Fibroblast of skin of left biceps (primary cell): ENCODE measurements at regions not wholly inside any gene's neighbourhood (a gene's known extent, or its start where the extent isn't known, plus 50 kb on each side); places are given as distances from the start of the nearest gene placed in this dataset.

Source experiments
- DNase-seq, 2 experiments: peaks; one replicate each; pipeline ENCODE4 v3.0.0-alpha.2; 2013; ENCODE audit warnings: low read depth in 2 of 2

DNA sequence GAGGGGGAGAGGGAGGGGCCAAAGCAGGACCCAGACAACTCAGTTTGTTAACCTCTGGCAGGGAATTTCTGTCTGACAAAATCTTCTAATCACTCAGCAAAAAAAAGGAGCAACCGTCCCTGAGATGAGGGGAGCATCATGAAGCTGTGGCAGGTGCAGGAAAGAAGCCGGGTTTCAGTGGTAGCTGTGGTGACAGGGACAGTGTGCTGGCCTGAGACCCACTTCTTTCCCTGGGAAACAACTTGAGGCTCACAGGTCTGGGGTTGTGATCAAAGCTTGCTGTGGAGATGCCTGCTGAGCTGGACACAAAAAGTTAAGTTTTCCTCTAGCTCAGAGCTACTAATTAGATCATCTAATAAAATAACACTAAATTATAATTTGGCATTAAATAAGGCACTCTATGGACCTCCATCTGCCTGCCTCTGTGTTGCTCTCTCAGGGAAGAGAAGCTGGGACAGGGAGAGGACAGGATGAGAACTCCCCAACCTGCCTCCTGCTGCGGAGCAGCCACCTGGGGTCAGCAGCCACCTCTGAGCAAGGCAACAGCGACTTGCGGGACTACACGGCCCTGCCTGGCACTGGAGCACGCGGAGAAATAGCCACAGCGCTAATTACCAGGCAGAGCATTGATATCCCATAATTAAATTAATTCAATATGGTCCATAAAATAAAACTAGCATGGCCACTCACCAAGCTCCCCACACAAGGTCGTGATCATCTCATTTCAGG lies 104.6 kb upstream of the TEX51 start:
- DNase-seq = no peak

DNA sequence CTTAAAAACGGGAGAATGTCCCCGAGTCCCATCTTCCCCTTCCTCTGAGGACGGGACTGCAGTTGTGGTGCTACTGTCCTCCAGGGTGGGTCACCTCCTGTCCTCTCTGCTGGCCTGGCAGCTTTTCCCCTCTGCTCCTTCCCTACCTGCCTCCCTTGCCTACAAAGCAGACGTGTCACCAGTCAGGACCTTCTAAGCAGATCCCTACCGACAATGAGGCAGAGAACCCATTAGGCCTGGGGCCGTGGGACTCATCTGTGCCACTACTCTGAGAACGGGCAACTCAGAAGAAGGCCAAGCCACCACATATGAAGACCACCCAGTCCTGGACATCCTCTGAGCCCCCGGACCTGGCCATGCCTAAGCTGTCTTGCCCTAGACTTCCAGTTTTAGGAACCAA lies 103.0 kb upstream of the TEX51 start:
- DNase-seq = no peak

DNA sequence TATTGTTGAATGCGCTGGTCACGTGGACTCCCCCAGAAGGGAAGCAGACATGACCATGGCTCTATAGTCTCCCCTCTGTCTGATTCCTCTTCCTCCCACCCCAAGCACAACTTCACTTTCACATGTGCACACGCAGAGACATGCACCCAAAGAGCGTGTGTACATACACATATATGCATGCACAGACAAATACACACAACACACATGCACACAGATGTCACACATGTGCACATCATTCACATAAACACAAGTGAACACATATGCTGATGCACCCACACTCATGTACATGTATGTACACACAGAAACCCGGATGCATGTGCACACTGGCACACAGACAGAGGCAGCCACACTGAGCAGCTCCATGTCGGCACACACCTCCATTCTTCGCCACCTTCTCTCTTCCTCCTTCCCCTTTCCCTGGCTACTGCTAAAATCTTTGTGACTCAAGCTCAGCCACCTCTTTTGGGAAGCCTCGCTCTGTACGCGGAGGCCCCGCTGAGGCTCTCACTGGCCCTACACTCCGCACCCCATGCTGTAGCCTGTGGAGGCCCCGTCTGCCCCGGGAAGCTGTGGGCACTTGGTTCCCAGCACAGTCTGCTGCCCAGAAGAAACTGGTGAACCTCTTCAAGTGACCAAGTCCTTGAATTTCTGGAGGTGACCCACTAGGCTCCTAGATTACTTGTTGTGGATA lies 101.6 kb upstream of the TEX51 start:
- DNase-seq = no peak

DNA sequence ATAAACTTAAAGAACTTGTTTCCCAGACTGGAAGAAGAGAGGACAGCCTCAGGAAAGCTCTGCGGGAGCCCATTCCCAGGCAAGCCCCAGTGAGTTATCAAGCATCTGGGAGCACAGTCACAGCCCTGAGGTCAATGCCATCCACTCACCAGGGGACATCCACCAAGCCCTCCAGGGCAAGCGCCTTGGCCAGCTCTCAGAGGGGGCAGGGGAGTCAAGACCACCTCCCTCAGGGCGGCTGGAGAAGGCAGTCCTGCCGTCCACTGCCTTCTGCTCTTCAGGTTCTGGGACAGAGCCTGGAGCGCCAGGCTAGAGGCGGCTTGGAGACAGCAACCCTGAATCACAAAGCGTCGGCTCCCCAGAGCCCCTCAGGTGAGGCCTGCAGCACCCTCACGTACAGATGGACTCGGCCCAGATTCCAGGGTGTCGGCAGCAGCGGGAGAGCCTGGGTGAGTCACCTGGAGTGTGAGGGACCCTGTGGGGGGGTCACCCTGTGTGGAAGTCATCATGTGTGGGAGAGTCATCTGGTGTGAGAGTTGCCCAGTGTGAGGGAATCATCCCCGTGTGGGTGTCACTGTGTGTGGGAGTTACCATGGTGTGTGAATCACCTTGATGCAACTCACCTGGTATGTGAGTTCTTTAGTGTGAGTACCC lies 100.9 kb upstream of the TEX51 start:
- no peak for DNase-seq

DNA sequence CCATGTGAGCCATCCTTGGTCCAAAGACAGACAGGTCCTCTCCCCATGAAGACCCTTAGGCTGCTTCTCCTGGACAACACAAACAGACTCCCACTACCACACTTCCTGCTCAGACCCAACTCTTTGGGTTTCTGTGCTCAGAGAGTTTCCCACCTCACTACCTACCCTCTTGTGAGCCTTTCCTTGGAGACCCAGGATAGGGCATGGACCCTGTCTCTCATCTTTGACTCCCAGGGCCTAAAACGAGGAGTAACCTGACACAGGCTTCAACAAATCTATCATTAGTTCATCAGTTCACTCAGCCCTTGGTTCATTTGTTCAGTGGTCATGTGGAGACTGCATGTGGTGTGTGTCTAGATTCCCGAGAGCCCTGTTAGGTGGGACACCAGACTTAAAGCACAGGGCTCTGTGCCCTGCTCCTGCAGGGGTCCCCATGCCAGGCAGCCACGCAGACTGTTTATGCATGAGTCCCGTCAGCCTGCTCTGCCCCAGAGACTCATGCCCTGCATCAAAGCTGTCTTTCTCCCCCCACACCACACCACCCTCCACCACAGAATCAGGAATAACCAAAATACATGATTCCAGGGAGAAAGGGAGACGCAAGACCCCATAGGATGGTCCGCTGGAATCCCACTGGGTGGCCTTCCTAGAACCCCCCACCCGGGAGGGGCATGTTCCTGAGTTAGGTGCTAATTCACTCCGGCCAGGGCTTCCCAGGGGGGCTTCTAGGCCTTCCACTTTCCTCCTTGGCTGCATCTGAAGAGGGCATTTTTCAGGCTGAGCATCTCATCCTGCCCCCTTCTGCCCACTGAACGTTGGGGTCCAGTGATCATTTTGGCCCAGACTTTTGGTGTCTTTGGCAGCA lies 100.2 kb upstream of the TEX51 start:
- DNase-seq = no peak

DNA sequence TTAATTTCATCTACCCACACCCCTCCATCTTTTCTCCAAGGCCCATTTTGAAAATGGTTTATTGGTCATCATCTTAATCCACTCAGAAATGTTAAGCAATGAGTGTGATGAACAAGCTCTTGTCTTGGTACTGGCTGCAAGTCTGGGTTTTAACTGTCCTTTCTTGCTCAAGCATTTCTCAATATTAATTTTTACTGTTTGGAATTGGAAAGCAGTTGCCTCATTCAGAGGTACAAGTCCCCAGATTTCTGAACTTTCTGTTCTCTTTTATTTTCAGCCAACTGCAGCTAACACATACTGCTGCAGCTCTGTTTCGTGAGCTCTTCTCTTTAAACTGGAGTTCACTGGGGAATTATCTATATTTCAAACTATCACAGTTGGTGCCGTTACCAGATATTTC lies 99.4 kb upstream of the TEX51 start:
- DNase-seq = no peak

DNA sequence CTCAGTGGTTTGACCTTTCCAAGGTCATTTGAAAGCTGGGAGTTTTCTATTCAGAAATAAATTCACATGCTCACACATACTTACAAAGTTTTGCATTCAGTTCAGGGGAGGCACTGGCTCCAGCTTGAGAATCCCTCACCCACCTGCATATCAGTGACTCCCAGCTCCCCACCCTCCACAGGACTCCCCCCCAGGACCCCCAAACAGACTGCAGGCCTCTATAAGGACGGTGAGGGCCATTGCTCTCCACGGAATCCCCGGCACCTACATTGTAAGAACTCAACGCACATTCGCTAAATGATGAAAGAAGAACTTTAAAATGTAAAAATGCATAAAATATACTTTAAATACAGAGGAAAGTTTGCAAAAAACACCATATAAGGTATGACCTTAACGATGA lies 97.2 kb upstream of the TEX51 start:
- no peak for DNase-seq

DNA sequence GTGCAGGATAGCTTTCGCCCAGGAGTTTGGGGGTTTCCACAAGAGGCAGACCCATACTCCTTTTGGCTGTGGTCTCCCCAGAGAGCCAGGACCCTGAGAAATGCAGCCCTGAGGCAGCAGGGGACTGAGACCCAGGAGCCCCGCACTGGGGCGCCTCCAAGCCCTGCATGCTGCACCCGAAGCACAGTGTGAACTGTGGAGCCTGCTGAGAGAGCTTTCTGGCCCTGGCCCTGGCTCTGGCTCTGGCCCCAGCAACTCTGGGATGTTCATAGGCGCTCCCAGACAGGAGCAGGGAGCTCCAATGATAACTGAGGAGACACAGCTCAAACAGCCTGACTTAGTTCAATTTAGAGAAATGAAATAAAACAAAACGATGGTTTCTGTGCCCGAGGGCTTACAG lies 96.4 kb upstream of the TEX51 start:
- no peak for DNase-seq

DNA sequence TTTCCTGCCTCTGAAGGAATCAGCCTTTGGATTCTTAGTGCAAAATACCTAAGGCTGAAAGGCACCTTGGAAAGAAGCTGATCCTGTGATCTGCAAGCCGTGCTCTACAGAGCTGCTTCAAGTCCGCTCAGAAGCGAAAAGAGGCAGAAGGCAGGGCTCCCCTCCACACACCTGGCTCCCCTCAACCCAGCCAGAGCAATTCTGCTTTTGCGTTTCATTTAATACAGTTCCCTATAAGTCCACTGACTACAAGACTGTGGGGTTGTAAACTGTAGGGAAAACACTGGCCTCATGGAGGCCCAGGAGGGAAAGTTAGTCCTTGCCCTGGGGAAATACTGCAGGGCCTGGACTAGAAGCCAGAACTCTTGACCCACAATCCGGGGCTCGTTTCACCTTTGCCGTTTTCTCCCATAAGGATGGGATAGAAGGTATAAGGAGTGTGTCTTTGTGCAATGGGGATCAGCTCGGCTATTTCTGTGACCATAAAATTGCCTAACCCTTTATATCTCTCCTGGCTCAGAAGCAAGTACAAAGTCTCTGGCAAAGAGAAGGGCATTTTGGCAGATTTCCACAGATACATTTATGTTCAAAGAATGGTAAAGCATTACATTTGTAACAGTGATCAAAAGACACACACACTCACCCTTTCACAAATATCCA lies 95.8 kb upstream of the TEX51 start:
- no peak for DNase-seq

DNA sequence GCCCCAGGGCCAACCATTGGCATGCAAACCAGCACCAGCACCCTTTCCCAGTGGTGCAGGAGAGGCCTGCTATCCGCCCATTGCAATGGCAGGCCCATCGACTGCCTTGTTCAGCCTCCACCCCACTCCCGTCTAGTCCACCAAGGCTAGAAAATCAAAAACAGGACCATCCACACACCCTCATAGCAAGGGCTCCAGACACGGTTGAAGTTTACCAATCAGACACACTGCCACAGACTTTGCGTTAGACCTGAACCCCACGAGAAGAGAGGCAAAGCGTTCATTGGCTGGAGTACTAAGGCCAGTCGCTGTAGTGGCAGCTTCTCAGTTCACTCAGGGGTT lies 95.3 kb upstream of the TEX51 start:
- no peak for DNase-seq

DNA sequence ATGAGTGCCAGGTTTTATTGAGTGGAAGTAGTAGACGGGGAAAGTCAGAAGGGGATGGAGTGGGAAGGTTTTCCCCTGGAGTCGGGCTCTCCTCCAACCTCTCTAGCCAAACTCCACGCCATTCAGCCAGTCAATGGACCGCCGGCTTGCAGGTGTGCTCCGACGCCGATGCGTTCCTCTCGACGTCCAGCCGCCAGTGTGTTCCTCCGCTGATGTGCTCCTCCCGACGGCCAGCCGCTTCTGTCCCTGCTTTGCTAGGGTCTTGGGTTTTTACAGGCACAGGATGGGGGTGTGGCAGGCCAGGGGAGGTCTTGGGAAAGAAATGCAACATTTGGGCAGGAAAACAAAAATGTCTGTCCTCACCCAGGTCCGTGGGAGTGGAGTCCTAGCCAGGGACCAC lies 94.3 kb upstream of the TEX51 start:
- no peak for DNase-seq

DNA sequence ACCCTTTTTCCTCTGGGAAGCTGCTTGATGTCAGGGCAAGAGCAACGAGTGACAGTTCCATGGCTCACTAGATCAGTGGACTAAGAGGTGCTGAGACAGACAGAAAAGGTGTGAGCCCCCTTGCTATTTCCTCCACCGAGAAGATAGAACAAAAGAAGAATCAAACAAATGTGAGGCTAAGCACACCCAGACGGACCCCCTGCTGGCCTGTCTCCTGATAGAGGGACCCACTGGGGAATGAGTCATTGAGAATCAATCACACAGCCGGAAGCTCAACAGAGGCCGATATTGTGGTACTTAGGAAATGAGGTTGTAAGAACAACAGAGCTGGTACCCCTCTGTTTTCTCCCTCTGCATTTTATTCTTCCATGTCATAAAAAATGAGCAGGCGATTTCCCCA lies 89.8 kb upstream of the TEX51 start:
- no peak for DNase-seq

DNA sequence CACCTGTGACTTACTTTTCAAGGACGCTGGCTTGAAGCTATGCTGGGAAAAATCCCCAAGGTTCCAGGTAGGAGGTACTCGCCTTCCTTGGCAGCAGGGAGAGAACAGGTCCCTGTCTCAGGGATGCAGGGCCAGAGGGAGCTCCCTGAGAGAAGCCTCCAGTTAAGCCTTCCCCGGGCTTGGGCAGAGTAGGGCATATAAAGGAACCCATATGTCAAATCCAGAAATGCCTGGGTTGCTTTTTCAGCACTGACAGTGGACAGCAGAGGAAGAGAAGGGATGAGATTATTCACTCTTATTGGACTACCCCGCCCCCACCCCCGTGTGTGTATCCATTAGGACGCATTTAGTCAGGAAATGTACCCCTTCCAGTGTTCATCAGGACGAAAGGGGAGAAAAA lies 89.3 kb upstream of the TEX51 start:
- no peak for DNase-seq

DNA sequence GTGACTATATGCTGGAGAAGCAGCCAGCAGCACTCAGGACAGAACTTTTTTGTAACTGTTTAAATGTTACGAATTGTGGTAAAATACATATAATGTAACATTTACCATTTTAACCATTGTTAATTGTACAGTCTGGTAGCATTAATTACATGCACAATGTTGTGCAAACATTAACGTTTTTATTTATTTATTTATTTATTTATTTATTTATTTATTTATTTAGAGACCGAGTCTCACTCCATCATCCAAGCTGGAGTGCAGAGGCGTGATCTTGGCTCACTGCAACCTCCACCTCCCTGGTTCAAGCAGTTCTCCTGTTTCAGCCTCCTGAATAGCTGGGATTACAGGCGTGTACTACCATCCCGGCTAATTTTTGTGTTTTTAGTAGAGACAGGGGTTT lies 88.7 kb upstream of the TEX51 start:
- DNase-seq = no peak

DNA sequence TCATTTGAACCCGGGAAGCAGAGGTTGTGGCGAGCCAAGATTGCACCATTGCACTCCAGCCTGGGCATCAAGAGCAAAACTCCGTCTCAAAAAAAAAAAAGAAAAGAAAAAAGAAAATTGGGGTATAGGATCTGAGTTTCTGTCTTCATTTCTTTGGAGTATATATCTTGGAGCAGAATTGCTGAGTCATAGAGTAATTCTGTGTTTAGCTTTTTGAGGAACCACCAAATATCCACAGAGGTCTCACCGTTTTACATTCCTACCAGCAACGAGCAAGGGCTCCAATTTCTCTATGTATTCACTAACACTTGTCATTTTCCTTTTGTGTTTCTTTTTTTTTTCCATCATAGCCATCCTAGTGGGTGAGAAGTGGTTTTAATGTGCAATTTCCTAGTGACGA lies 87.6 kb upstream of the TEX51 start:
- no peak for DNase-seq

DNA sequence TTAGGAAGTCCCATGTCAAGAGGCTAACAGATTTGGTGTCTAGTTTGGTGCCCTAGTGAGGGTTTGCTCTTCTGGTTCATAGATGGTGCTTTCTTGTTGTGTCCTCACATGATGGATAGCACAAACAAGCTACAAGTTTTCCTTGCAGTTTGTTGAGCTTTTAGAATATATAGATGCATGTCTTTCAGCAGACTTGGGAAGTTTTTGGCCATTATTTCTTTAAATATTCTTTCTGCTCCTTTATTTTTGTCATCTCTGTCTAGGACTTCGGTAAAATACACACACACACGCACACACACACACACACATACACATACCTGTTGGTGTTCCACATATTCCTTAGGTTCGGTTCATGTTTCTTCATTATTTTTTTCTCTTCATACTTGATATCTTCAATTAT lies 81.5 kb upstream of the TEX51 start:
- no peak for DNase-seq

DNA sequence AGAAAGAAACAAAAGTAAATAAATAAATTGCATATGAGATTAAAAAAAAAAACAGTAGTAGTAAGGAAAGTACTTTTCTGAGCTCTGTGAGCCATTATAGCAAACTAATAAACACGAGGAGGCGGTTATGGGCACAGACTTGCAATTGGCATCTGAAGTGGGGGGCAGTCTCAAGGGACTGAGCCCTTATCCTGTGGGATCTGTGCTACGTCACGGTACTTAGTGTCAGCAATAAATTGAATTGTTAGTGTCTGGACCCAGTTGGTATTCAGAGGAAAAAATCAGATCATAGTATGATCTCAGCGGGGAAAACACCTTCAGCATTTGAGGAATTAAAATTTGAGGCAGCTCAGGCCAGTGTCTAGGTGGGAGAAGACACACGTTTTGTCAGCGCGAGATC lies 76.6 kb upstream of the TEX51 start:
- DNase-seq = no peak

DNA sequence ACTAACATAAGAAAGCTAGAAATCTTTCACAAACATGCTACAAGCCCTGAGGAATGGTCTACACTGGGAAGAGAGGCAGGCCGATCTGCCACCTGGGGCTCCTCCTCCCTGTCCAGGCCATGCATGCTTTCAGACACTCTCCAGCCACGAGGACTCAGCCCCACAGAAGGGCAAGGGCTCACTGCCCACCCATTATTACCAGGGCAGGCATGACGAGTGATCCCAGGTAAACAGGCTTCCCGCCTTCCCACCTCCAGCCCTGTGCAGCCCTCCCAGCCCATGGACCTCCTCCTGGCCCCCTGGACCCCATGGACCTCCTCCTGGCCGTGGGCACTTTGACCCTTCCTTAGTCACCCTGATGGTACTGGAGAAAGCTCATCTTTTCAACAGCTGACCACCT lies 75.8 kb upstream of the TEX51 start:
- no peak for DNase-seq

DNA sequence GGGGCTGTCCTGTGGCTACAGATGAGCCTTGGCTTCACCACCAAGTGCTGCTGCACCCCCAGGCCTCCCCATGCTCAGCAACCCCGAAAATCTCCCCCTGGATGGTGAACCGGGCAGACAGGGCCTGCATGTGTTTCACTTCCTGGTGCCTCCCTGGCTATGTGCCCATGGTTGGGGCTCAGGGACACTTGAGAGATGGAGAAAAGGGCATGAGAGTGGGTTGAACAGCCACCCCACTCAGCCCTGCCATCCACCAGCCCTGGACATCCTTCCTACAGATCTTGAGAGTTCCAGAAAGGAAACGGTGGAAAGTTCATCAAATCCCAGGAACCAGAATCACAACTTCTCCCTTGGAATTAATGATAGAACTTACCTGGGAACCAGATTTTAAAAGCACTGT lies 74.7 kb upstream of the TEX51 start:
- no peak for DNase-seq

DNA sequence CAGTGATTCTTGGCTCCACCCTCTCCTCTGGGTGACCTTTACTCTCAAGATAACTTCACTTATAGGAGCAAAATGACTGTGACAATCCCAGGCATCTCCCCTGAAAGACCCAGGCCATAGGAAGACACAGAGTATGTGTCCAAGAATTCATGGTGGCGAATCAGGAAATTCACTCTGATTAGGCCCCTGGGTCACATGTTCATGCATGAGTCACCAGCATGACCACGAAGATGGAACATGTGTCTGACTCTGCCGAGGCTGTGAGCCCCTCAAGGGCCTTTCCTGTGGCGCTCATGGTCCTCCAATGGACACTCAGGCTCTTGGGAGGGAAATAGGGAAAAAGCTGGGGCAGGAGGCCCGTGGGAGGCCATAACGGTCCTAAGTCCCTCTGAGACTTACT lies 74.0 kb upstream of the TEX51 start:
- DNase-seq = no peak

DNA sequence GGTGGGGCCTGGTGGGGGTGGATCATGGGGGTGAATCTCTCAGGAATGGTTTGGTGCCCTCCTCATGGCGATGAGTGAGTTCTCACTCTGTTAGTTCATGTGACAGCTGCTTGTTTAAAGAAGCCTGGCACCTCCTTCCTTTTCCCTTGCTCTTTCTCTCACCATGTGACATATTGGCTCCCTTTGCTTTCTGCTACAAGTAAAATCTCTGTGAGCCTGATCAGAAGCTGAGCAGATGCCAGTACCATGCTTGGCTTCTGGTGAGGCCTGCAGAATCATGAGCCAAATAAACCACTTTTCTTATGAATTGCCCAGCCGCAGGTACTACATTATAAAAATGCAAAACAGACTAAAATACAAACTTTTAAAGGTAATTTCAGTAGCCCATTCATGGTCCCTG lies 73.4 kb upstream of the TEX51 start:
- DNase-seq = no peak

DNA sequence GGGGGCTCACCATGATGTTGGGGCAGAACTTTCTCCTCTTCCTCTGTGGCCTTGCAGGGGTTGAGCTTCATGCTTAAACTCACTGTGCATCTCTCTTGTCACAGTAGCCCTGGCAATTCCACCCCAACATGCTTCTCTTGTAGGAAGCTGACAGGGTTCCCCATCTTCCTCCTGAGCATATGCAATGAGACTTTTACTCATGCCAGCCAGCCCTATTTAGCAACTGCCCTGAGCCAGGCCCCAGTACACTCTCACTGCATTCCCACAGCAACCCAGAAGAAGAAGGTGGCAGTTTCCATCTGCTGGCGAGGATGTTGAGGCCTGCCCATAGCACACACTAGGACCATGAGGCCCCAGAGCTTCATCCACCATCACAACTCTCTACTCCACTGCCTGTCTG lies 72.2 kb upstream of the TEX51 start:
- no peak for DNase-seq
